Activated CD8-positive, alpha-beta T cell treated with anti-CD3 and anti-CD28 coated beads for 36 hours (primary cell): ENCODE measurements at regions not wholly inside any gene's neighbourhood (a gene's known extent, or its start where the extent isn't known, plus 50 kb on each side); places are given as distances from the start of the nearest gene placed in this dataset.

Experiments used
- ATAC-seq: fragments of 200-7000 bp; cut with Tn5 transposase; one replicate; pipeline ENCODE4 v1.10.0; 2021; ENCODE audit warnings: mild to moderate bottlenecking, moderate library complexity
- CTCF ChIA-PET: fragments of 350-600 bp; sonication (Branson Sonifier 250); formaldehyde crosslinking; loops from one replicate; lab custom pipeline; 2021; ENCODE audit warnings: antibody characterized with exemption; lab: Charles Lee
- POLR2A ChIA-PET: fragments of 350-600 bp; sonication (Branson Sonifier 250); formaldehyde crosslinking; loops from one replicate; lab custom pipeline; 2021; ENCODE audit warnings: antibody characterized with exemption; lab: Charles Lee
- DNase-seq: peaks from one replicate; pipeline ENCODE4 v3.0.0-alpha.2; 2020
- H3K27ac Mint-ChIP-seq: one replicate; pipeline ENCODE4 v1.8.0; 2021; ENCODE audit warnings: mild to moderate bottlenecking, mixed read lengths
- H3K27me3 Mint-ChIP-seq: one replicate; pipeline ENCODE4 v1.8.0; 2021; ENCODE audit warnings: mixed read lengths
- H3K36me3 Mint-ChIP-seq: one replicate; pipeline ENCODE4 v1.8.0; 2021; ENCODE audit warnings: low read depth, mixed read lengths
- H3K4me1 Mint-ChIP-seq: one replicate; pipeline ENCODE4 v1.8.0; 2021; ENCODE audit warnings: low read depth, mixed read lengths
- H3K4me3 Mint-ChIP-seq: one replicate; pipeline ENCODE4 v1.8.0; 2021; ENCODE audit warnings: mild to moderate bottlenecking, moderate library complexity, mixed read lengths
- H3K9me3 Mint-ChIP-seq: one replicate; pipeline ENCODE4 v1.8.0; 2021; ENCODE audit warnings: mixed read lengths
- CTCF ChIP-seq: fragments of 200-600 bp; IDR thresholded peaks from one replicate; pipeline ENCODE4 v1.8.0; 2022; ENCODE audit warnings: antibody characterized with exemption, mild to moderate bottlenecking
- intact Hi-C: fragments of 100-400 bp; cut with micrococcal nuclease; formaldehyde crosslinking; loops from one replicate; pipeline ENCODE4 v1.10.0; 2022

DNA sequence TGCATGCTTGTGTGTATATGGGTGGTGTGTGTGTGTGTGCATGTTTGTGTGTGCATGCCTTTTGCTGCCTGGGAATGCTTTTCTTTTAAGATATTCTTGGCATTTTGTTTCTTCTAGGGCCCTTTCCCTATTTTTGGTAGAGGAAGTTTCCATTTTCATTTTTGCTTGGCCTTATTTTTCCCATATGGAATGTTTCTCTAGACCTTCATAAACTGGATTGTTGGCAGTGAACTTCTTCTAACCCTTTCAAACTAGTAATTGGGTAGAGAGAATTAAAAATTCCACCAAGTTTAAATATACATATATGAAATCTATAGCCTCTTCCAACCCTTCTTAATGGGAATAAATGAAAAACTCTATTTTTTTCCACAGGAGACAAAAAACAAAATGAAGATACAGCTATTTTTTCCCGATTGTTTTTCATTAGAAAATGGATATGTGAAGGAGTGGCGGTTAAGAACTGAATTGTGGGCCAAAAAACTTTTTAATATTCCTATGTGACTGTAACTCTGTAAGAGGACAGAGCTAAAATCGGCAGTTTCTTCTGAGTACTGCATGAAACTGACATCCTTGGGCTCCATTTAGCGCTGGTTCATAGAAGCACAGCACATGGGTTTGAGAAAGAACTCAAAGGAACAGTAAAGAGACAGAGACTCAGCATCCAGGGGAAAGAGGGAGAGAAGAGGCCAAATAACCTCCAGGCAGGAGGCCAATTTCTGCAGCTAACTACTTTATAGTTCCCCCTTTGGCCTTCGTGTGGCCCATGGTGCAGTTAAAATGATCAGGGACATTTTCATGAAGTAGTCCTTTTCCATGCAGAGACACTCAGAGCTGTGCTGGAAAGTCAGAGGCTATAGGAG lies 102.1 kb downstream of the TMEM170B start:
- intact Hi-C loops, result no loop called here
- Mint-ChIP-seq H3K4me1 (no peaks in the 10 kb centered on the region), H3K27me3 (no peaks in the 10 kb centered on the region), H3K27ac (no peak overlapping the region), H3K4me3 (no peak overlapping the region), H3K36me3 (no peaks in the 10 kb centered on the region), H3K9me3 (no peaks in the 10 kb centered on the region)
- POLR2A ChIA-PET, result no interaction called here
- TF ChIP-seq CTCF, result no peak
- CTCF ChIA-PET, result no interaction called here
- no peak for ATAC-seq
- DNase-seq, result no peak

GRCh38 chr6:11640486-11640885 lies 102.9 kb downstream of the TMEM170B start:
- POLR2A ChIA-PET, result no interaction called here
- no peaks in the 10 kb centered on the region for H3K4me1 Mint-ChIP-seq
- intact Hi-C loops, result no loop called here
- no peak for TF ChIP-seq CTCF
- no peak overlapping the region for H3K27ac Mint-ChIP-seq
- H3K27me3 Mint-ChIP-seq, result no peaks in the 10 kb centered on the region
- CTCF ChIA-PET, result no interaction called here
- DNase-seq (no peak), ATAC-seq (no peak)
- H3K4me3 Mint-ChIP-seq, result no peak overlapping the region
- no peaks in the 10 kb centered on the region for H3K36me3 Mint-ChIP-seq
- H3K9me3 Mint-ChIP-seq, result no peaks in the 10 kb centered on the region

- CTCF ChIA-PET, result interaction anchor here (1.0 to 2.1 kb wide), 2 partner anchors 11 to 23 kb away, joined by 3 to 6 read pairs; no protein-coding TSS in a partner anchor
- TF ChIP-seq CTCF, result no peak
- no peak overlapping the region for H3K4me3 Mint-ChIP-seq
- no peaks in the 10 kb centered on the region for H3K27me3 Mint-ChIP-seq
- no peak overlapping the region for H3K27ac Mint-ChIP-seq
- DNase-seq (no peak), ATAC-seq (no peak)
- intact Hi-C loops, result no loop called here
- H3K4me1 Mint-ChIP-seq, result no peaks in the 10 kb centered on the region
- H3K9me3 Mint-ChIP-seq, result no peaks in the 10 kb centered on the region
- POLR2A ChIA-PET, result no interaction called here
- H3K36me3 Mint-ChIP-seq, result no peaks in the 10 kb centered on the region
Observed at GRCh38 chr6:11644071-11644470, 106.5 kb downstream of the TMEM170B start.

- Mint-ChIP-seq H3K27ac (no peak overlapping the region), H3K9me3 (no peaks in the 10 kb centered on the region), H3K4me1 (no peaks in the 10 kb centered on the region), H3K27me3 (no peaks in the 10 kb centered on the region), H3K36me3 (no peaks in the 10 kb centered on the region), H3K4me3 (no peak overlapping the region)
- ChIA-PET CTCF (interaction anchor here (1.0 to 1.5 kb wide), 2 partner anchors 22 to 69 kb away, joined by 3 to 4 read pairs; no protein-coding TSS in a partner anchor), POLR2A (no interaction called here)
- no peak for TF ChIP-seq CTCF
- DNase-seq (no peak), ATAC-seq (no peak)
- intact Hi-C loops, result no loop called here
Observed at GRCh38 chr6:11644601-11645000, 107.1 kb downstream of the TMEM170B start.

DNA sequence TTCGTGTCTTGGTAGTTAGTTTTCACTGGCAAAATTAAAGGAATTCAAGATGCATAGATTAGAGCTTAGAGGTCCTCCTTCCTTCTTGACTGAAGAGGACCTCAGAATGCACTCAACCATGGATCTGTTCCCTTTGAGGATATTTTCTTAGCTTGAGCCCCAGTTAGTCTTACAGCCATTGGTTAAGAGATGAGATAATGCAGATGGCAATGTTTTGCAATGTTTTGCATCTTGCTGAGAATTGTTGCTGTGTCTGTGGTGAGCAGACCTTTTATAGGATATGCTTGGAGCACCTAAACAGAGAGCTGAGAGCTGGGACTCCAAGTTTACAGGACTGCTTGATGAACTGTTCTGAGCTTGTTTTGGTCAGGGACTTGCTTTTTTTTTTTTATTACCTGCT lies 107.5 kb downstream of the TMEM170B start:
- Mint-ChIP-seq H3K36me3 (no peaks in the 10 kb centered on the region), H3K9me3 (no peaks in the 10 kb centered on the region), H3K4me3 (no peak overlapping the region), H3K4me1 (no peaks in the 10 kb centered on the region), H3K27me3 (no peaks in the 10 kb centered on the region), H3K27ac (no peak overlapping the region)
- TF ChIP-seq CTCF, result no peak
- ChIA-PET POLR2A (no interaction called here), CTCF (interaction anchor here (1.5 kb wide), 1 partner anchor 69 kb away, joined by 4 read pairs; no protein-coding TSS in a partner anchor)
- ATAC-seq, result no peak
- intact Hi-C loops, result no loop called here
- no peak for DNase-seq
